SK-N-SH treated with all-trans-retinoic acid at 6 μM for 48 hours (cell line): ENCODE measurements at regions not wholly inside any gene's neighbourhood (a gene's known extent, or its start where the extent isn't known, plus 50 kb on each side); places are given as distances from the start of the nearest gene placed in this dataset.

Experiments
- BACH2 ChIP-seq: fragments of 250-450 bp; sonication (Bioruptor Pico); IDR thresholded peaks from 2 replicates; pipeline ENCODE4 v1.9.0; 2021; ENCODE audit warnings: mild to moderate bottlenecking, borderline replicate concordance
- CSDC2 ChIP-seq: fragments of 250-450 bp; sonication (Bioruptor Pico); IDR thresholded peaks from 2 replicates; pipeline ENCODE4 v1.5.0; 2020; ENCODE audit warnings: mild to moderate bottlenecking, moderate library complexity
- GLIS3 ChIP-seq: fragments of 250-450 bp; sonication (Bioruptor Pico); IDR thresholded peaks from 2 replicates; pipeline ENCODE4 v1.5.0; 2020; ENCODE audit warnings: mild to moderate bottlenecking, moderate library complexity
- ISL1 ChIP-seq: fragments of 250-450 bp; sonication (Bioruptor Pico); IDR thresholded peaks from 2 replicates; pipeline ENCODE4 v2.1.2; 2022; ENCODE audit warnings: mild to moderate bottlenecking, moderate library complexity
- OSR1 ChIP-seq: fragments of 250-450 bp; sonication (Bioruptor Pico); IDR thresholded peaks from 2 replicates; pipeline ENCODE4 v1.8.0; 2022; ENCODE audit warnings: moderate library complexity, mild to moderate bottlenecking, inconsistent platforms
- PPARA ChIP-seq: fragments of 250-450 bp; sonication (Bioruptor Pico); IDR thresholded peaks from 2 replicates; pipeline ENCODE4 v1.5.0; 2020; ENCODE audit warnings: mild to moderate bottlenecking, borderline replicate concordance
- RARB ChIP-seq: fragments of 250-450 bp; sonication (Bioruptor Pico); IDR thresholded peaks from 2 replicates; pipeline ENCODE4 v1.8.0; 2021; ENCODE audit warnings: mild to moderate bottlenecking, moderate library complexity
- SNAI2 ChIP-seq: fragments of 250-450 bp; sonication (Bioruptor Pico); IDR thresholded peaks from 2 replicates; pipeline ENCODE4 v1.5.0; 2020; ENCODE audit warnings: mild to moderate bottlenecking, moderate library complexity
- ZNF70 ChIP-seq: fragments of 450-650 bp; formaldehyde crosslinking; IDR thresholded peaks from 2 replicates; pipeline ENCODE4 v1.5.0; 2020; ENCODE audit warnings: mild to moderate bottlenecking, moderate library complexity
- TF ChIP-seq, protein P1 (sequence below): fragments of 250-450 bp; sonication (Bioruptor Pico); IDR thresholded peaks from 2 replicates; pipeline ENCODE4 v1.8.0; 2020; ENCODE audit warnings: mild to moderate bottlenecking, moderate library complexity, borderline replicate concordance
- TF ChIP-seq, protein P2 (sequence below): fragments of 250-450 bp; sonication (Bioruptor Pico); IDR thresholded peaks from 2 replicates; pipeline ENCODE4 v1.8.0; 2021; ENCODE audit warnings: low read depth, mild to moderate bottlenecking, moderate library complexity, borderline replicate concordance
- TF ChIP-seq, protein P3 (sequence below): fragments of 250-450 bp; sonication (Bioruptor Pico); IDR thresholded peaks from 2 replicates; pipeline ENCODE4 v1.5.1; 2020; ENCODE audit warnings: low read depth, mild to moderate bottlenecking, moderate library complexity

DNA sequence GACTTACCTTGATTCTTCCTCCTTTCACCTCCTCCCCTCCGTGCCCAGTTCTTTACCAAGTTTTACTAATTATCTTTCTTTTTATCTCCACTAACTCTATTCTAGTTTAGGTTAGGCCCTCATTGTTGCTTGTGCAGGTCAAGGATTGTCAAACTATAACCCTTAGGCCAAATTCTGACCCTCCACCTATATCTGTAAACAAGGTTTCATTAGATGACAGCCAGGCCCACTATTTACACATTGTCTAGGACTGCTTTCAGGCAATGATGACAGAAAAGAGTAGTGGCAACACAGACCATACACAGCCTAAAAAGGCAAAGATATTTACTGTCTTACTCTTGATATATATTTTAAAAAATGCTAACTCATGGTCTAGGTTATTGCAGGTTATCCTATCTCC lies 212.0 kb downstream of the RAD51AP2 start:
- TF ChIP-seq, protein P1, sequence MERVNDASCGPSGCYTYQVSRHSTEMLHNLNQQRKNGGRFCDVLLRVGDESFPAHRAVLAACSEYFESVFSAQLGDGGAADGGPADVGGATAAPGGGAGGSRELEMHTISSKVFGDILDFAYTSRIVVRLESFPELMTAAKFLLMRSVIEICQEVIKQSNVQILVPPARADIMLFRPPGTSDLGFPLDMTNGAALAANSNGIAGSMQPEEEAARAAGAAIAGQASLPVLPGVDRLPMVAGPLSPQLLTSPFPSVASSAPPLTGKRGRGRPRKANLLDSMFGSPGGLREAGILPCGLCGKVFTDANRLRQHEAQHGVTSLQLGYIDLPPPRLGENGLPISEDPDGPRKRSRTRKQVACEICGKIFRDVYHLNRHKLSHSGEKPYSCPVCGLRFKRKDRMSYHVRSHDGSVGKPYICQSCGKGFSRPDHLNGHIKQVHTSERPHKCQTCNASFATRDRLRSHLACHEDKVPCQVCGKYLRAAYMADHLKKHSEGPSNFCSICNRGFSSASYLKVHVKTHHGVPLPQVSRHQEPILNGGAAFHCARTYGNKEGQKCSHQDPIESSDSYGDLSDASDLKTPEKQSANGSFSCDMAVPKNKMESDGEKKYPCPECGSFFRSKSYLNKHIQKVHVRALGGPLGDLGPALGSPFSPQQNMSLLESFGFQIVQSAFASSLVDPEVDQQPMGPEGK (CRISPR knock-in tag) = no peak
- TF ChIP-seq BACH2 (CRISPR knock-in tag) = no peak
- TF ChIP-seq, protein P2, sequence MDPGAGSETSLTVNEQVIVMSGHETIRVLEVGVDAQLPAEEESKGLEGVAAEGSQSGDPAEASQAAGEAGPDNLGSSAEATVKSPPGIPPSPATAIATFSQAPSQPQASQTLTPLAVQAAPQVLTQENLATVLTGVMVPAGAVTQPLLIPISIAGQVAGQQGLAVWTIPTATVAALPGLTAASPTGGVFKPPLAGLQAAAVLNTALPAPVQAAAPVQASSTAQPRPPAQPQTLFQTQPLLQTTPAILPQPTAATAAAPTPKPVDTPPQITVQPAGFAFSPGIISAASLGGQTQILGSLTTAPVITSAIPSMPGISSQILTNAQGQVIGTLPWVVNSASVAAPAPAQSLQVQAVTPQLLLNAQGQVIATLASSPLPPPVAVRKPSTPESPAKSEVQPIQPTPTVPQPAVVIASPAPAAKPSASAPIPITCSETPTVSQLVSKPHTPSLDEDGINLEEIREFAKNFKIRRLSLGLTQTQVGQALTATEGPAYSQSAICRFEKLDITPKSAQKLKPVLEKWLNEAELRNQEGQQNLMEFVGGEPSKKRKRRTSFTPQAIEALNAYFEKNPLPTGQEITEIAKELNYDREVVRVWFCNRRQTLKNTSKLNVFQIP (CRISPR knock-in tag) = no peak
- TF ChIP-seq, protein P3, sequence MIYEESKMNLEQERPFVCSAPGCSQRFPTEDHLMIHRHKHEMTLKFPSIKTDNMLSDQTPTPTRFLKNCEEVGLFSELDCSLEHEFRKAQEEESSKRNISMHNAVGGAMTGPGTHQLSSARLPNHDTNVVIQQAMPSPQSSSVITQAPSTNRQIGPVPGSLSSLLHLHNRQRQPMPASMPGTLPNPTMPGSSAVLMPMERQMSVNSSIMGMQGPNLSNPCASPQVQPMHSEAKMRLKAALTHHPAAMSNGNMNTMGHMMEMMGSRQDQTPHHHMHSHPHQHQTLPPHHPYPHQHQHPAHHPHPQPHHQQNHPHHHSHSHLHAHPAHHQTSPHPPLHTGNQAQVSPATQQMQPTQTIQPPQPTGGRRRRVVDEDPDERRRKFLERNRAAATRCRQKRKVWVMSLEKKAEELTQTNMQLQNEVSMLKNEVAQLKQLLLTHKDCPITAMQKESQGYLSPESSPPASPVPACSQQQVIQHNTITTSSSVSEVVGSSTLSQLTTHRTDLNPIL (CRISPR knock-in tag) = no peak
- TF ChIP-seq ZNF70 (CRISPR knock-in tag) = no peak
- TF ChIP-seq ISL1 = no peak
- no peak for TF ChIP-seq RARB (CRISPR knock-in tag)
- no peak for TF ChIP-seq GLIS3 (CRISPR knock-in tag)
- TF ChIP-seq CSDC2 = no peak
- TF ChIP-seq SNAI2 (CRISPR knock-in tag) = no peak
- no peak for TF ChIP-seq OSR1 (CRISPR knock-in tag)
- TF ChIP-seq PPARA (CRISPR knock-in tag) = no peak
